ENCODE measurements at regions not wholly inside any gene's neighbourhood (a gene's known extent, or its start where the extent isn't known, plus 50 kb on each side); places are given as distances from the start of the nearest gene placed in this dataset.

GRCh38 chr3:55322638-55323037 is 164.5 kb downstream of the WNT5A start:
- intact Hi-C loops (cut with micrococcal nuclease; ENCODE audit: unreplicated experiment), result no loop called here
- Histone ChIP-seq H3K9ac (ENCODE audit: control insufficient read depth, insufficient read depth, low read length) (no peak overlapping the region), H3K27ac (ENCODE audit: control insufficient read depth, insufficient read depth) (no peak overlapping the region), H3K4me2 (ENCODE audit: control insufficient read depth, insufficient read depth) (no peak overlapping the region), H4K20me1 (ENCODE audit: control insufficient read depth, insufficient read depth) (no peaks in the 10 kb centered on the region), H3K4me3 (no peak overlapping the region), H3K27me3 (replicated peaks in 1 of 2; ENCODE audit: control insufficient read depth in 2 of 2, insufficient read depth in 2 of 2, low read length in 1 of 2) (no peaks in the 10 kb centered on the region), H3K36me3 (ENCODE audit: control insufficient read depth in 2 of 2, insufficient read depth in 2 of 2, low read length in 1 of 2) (no peaks in the 10 kb centered on the region), H3K4me1 (ENCODE audit: control insufficient read depth, insufficient read depth, low read length) (no peaks in the 10 kb centered on the region), H3K79me2 (ENCODE audit: control insufficient read depth, insufficient read depth, low read length) (no peaks in the 10 kb centered on the region), H2AFZ (ENCODE audit: control insufficient read depth, low read depth, low read length) (no peak overlapping the region), H3K9me3 (replicated peaks; ENCODE audit: control insufficient read depth, insufficient read depth, low read length) (no peaks in the 10 kb centered on the region)
- ChIA-PET RAD21 (ENCODE audit: unreplicated experiment) (no interaction called here), CTCF (no interaction called here), POLR2A (no interaction called here), SMC1A (ENCODE audit: uncharacterized antibody, unreplicated experiment) (no interaction called here)
- FAIRE-seq (no peak), DNase-seq (ENCODE audit: low read depth, low spot score) (no peak), ATAC-seq (no peak)
- no peak for TF ChIP-seq LARP7 (IDR thresholded peaks at IDR 0.05)
- TF ChIP-seq NR2C1 (IDR thresholded peaks at IDR 0.05), result no peak
- TF ChIP-seq CHD2 (IDR thresholded peaks at IDR 0.05; ENCODE audit: borderline replicate concordance, low read depth, low read length), result no peak
- in situ Hi-C loops (cut with MboI), result no loop called here
- WGBS (ENCODE audit: insufficient coverage, insufficient replicate concordance, low lambda C conversion rate, missing lambda C conversion rate), result 13% methylated on average over 7 of the region's 7 CpGs
- no TSS peak for BruUV-seq (replicated peaks)

- intact Hi-C loops (cut with micrococcal nuclease; ENCODE audit: unreplicated experiment) (no loop called here), in situ Hi-C loops (cut with MboI) (no loop called here)
- BruUV-seq (replicated peaks), result no TSS peak
- FAIRE-seq (no peak), DNase-seq (ENCODE audit: low read depth, low spot score) (no peak), ATAC-seq (no peak)
- ChIA-PET SMC1A (ENCODE audit: uncharacterized antibody, unreplicated experiment) (no interaction called here), RAD21 (ENCODE audit: unreplicated experiment) (no interaction called here), POLR2A (no interaction called here), CTCF (no interaction called here)
- Histone ChIP-seq H3K27me3 (replicated peaks in 1 of 2; ENCODE audit: control insufficient read depth in 2 of 2, insufficient read depth in 2 of 2, low read length in 1 of 2) (peaks cover 0 to 2% of the 10 kb centered on the region in 2 experiments; a peak in 1 of 4 replicates), H3K36me3 (ENCODE audit: control insufficient read depth in 2 of 2, insufficient read depth in 2 of 2, low read length in 1 of 2) (no peaks in the 10 kb centered on the region), H3K4me3 (no peak overlapping the region), H3K79me2 (ENCODE audit: control insufficient read depth, insufficient read depth, low read length) (no peaks in the 10 kb centered on the region), H4K20me1 (ENCODE audit: control insufficient read depth, insufficient read depth) (no peaks in the 10 kb centered on the region), H3K4me1 (ENCODE audit: control insufficient read depth, insufficient read depth, low read length) (no peaks in the 10 kb centered on the region), H3K9me3 (replicated peaks; ENCODE audit: control insufficient read depth, insufficient read depth, low read length) (no peaks in the 10 kb centered on the region), H3K27ac (ENCODE audit: control insufficient read depth, insufficient read depth) (no peak overlapping the region), H3K9ac (ENCODE audit: control insufficient read depth, insufficient read depth, low read length) (no peak overlapping the region), H2AFZ (ENCODE audit: control insufficient read depth, low read depth, low read length) (no peak overlapping the region), H3K4me2 (ENCODE audit: control insufficient read depth, insufficient read depth) (no peak overlapping the region)
- 0% methylated on average over 1 of the region's 1 CpG for WGBS (ENCODE audit: insufficient coverage, insufficient replicate concordance, low lambda C conversion rate, missing lambda C conversion rate)
- TF ChIP-seq ZBTB40 (IDR thresholded peaks at IDR 0.05; ENCODE audit: borderline replicate concordance), result no peak
- no peak for TF ChIP-seq GABPA (IDR thresholded peaks at IDR 0.05; ENCODE audit: low read depth)
- no peak for TF ChIP-seq RFX5 (IDR thresholded peaks at IDR 0.05; ENCODE audit: low read depth, low read length)
- no peak for TF ChIP-seq PAX8 (IDR thresholded peaks at IDR 0.05)
- TF ChIP-seq ELK1 (IDR thresholded peaks at IDR 0.05; ENCODE audit: low read depth, low read length), result no peak
- no peak for TF ChIP-seq IRF3 (IDR thresholded peaks at IDR 0.05)
- TF ChIP-seq USF1 (IDR thresholded peaks at IDR 0.05; ENCODE audit: borderline replicate concordance, extremely low read length, insufficient read depth, low read depth, low read length), result no peak
- no peak for TF ChIP-seq NR2F1 (conservative IDR thresholded peaks at IDR 0.05)
- no peak for TF ChIP-seq HDAC2 (IDR thresholded peaks at IDR 0.05)
- no peak for TF ChIP-seq CBFB (IDR thresholded peaks at IDR 0.05; ENCODE audit: low read depth)
Measured at GRCh38 chr3:55320928-55321327, 166.2 kb downstream of the WNT5A start.

Measured in GM12878 (cell line).